SKM-1 (cell line): ENCODE measurements at regions not wholly inside any gene's neighbourhood (a gene's known extent, or its start where the extent isn't known, plus 50 kb on each side); places are given as distances from the start of the nearest gene placed in this dataset.
"Not testable (repeated sequence)": the region's sequence is repeated elsewhere in the genome, so short reads cannot be mapped to it uniquely, and the experiment has no call there.

Experiments used
- DNase-seq: peaks from one replicate; lab custom pipeline; 2025; ENCODE audit not compliant: unreplicated experiment; lab: John Stamatoyannopoulos, UW

- no peak for DNase-seq
Observed at GRCh38 chr6:91279740-91280493, 693.0 kb upstream of the MAP3K7 start.

GRCh38 chr6:91278416-91278815 is 691.5 kb upstream of the MAP3K7 start:
- DNase-seq: no peak

- DNase-seq: peak; percentile 27
Observed at GRCh38 chr6:91276315-91276714, 689.4 kb upstream of the MAP3K7 start.

- DNase-seq: no peak
Observed at GRCh38 chr6:91273729-91274128, 686.9 kb upstream of the MAP3K7 start.

GRCh38 chr6:91271807-91272206 is 684.9 kb upstream of the MAP3K7 start:
- DNase-seq: no peak

- no peak for DNase-seq
Observed at GRCh38 chr6:91268941-91269340, 682.1 kb upstream of the MAP3K7 start.

- no peak for DNase-seq
Observed at GRCh38 chr6:91267246-91267645, 680.4 kb upstream of the MAP3K7 start.

GRCh38 chr6:91266156-91266555 is 679.3 kb upstream of the MAP3K7 start:
- DNase-seq: no peak

- DNase-seq: no peak
Observed at GRCh38 chr6:91243436-91243835, 656.6 kb upstream of the MAP3K7 start.

GRCh38 chr6:91242614-91242949 is 655.7 kb upstream of the MAP3K7 start:
- DNase-seq: no peak

GRCh38 chr6:91241946-91242613 is 655.2 kb upstream of the MAP3K7 start:
- no peak for DNase-seq

GRCh38 chr6:91240878-91241603 is 654.2 kb upstream of the MAP3K7 start:
- DNase-seq: no peak

GRCh38 chr6:91221072-91221720 is 634.3 kb upstream of the MAP3K7 start:
- DNase-seq: peak; percentile 78

- DNase-seq: no peak
Observed at GRCh38 chr6:91213229-91213901, 626.5 kb upstream of the MAP3K7 start.

- no peak for DNase-seq
Observed at GRCh38 chr6:91198588-91199255, 611.9 kb upstream of the MAP3K7 start.

- no peak for DNase-seq
Observed at GRCh38 chr6:91196729-91197128, 609.9 kb upstream of the MAP3K7 start.

- DNase-seq: no peak
Observed at GRCh38 chr6:91193446-91193845, 606.6 kb upstream of the MAP3K7 start.

- not testable (repeated sequence) for DNase-seq
Observed at GRCh38 chr6:91190041-91190440, 603.2 kb upstream of the MAP3K7 start.

GRCh38 chr6:91185072-91185471 is 598.2 kb upstream of the MAP3K7 start:
- DNase-seq: no peak

- DNase-seq: no peak
Observed at GRCh38 chr6:91181416-91181815, 594.5 kb upstream of the MAP3K7 start.

- no peak for DNase-seq
Observed at GRCh38 chr6:91173651-91174050, 586.8 kb upstream of the MAP3K7 start.
